ENCODE measurements at regions not wholly inside any gene's neighbourhood (a gene's known extent, or its start where the extent isn't known, plus 50 kb on each side); places are given as distances from the start of the nearest gene placed in this dataset.

DNA sequence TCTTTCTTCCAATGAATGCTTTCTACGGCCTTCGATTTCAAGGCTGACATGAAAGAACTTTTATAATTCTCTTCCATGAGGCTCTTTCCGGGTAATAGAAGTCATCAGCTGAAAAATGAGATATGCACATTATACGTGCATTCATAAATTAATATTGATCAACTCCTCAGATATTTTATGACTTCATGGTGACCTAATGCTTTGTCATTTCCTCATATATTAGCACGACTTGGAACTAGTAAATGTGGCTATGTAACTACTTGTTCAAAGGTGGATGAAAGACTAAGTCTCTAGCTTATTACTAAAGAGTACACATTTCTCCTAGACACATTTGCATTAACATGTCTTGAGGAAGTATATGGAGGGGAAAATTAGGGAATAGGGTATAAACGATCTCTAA, 168.8 kb downstream of the HDGFL1 start:
- H3K27me3 Mint-ChIP-seq (ENCODE audit: unreplicated experiment): no peaks in the 10 kb centered on the region
- H3K36me3 Mint-ChIP-seq (ENCODE audit: unreplicated experiment): no peaks in the 10 kb centered on the region
- no peak for DNase-seq (ENCODE audit: extremely low spot score, unreplicated experiment)
- no peak overlapping the region for H3K4me3 Mint-ChIP-seq (ENCODE audit: unreplicated experiment)
- no peak for TF ChIP-seq CTCF (IDR thresholded peaks at IDR 0.05)
- H3K27ac Mint-ChIP-seq (ENCODE audit: unreplicated experiment): no peak overlapping the region
- H3K9me3 Mint-ChIP-seq (ENCODE audit: unreplicated experiment): no peaks in the 10 kb centered on the region
- peaks cover 5% of the 10 kb centered on the region for H3K4me1 Mint-ChIP-seq (ENCODE audit: unreplicated experiment)

DNA sequence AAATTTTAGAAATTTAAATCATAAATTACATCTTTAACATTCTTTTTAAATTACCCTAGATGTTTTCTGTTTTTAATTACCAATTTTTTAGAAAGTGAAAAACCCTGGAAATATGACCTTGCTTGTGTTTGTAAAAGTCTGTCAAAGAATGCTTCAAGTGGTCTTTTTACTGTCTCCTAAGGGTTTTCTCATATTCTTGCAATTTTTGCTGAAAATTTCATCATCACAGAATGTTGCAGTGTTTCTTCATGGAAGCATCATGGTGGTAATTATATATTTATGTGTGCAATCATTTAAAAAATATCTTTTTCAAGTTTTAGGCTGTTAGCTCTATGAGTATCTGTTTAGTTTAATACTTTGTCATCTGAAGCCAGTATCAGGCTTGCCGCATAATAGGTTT, 178.2 kb downstream of the HDGFL1 start:
- H3K36me3 Mint-ChIP-seq (ENCODE audit: unreplicated experiment): peaks cover 4% of the 10 kb centered on the region
- H3K27me3 Mint-ChIP-seq (ENCODE audit: unreplicated experiment): no peaks in the 10 kb centered on the region
- DNase-seq (ENCODE audit: extremely low spot score, unreplicated experiment): no peak
- H3K27ac Mint-ChIP-seq (ENCODE audit: unreplicated experiment): no peak overlapping the region
- TF ChIP-seq CTCF (IDR thresholded peaks at IDR 0.05): no peak
- no peak overlapping the region for H3K4me3 Mint-ChIP-seq (ENCODE audit: unreplicated experiment)
- H3K4me1 Mint-ChIP-seq (ENCODE audit: unreplicated experiment): peaks cover 3% of the 10 kb centered on the region
- H3K9me3 Mint-ChIP-seq (ENCODE audit: unreplicated experiment): no peaks in the 10 kb centered on the region

GRCh38 chr6:22748681-22749080, 179.3 kb downstream of the HDGFL1 start:
- no peak for DNase-seq (ENCODE audit: extremely low spot score, unreplicated experiment)
- Mint-ChIP-seq H3K36me3 (ENCODE audit: unreplicated experiment) (peaks cover 4% of the 10 kb centered on the region), H3K27me3 (ENCODE audit: unreplicated experiment) (no peaks in the 10 kb centered on the region), H3K4me3 (ENCODE audit: unreplicated experiment) (no peak overlapping the region), H3K4me1 (ENCODE audit: unreplicated experiment) (peaks cover 3% of the 10 kb centered on the region), H3K9me3 (ENCODE audit: unreplicated experiment) (no peaks in the 10 kb centered on the region), H3K27ac (ENCODE audit: unreplicated experiment) (no peak overlapping the region)
- TF ChIP-seq CTCF (IDR thresholded peaks at IDR 0.05): no peak

- H3K36me3 Mint-ChIP-seq (ENCODE audit: unreplicated experiment): peaks cover 4% of the 10 kb centered on the region
- no peak overlapping the region for H3K27ac Mint-ChIP-seq (ENCODE audit: unreplicated experiment)
- H3K27me3 Mint-ChIP-seq (ENCODE audit: unreplicated experiment): no peaks in the 10 kb centered on the region
- H3K4me3 Mint-ChIP-seq (ENCODE audit: unreplicated experiment): no peak overlapping the region
- no peak for TF ChIP-seq CTCF (IDR thresholded peaks at IDR 0.05)
- H3K9me3 Mint-ChIP-seq (ENCODE audit: unreplicated experiment): no peaks in the 10 kb centered on the region
- peaks cover 14% of the 10 kb centered on the region for H3K4me1 Mint-ChIP-seq (ENCODE audit: unreplicated experiment)
- DNase-seq (ENCODE audit: extremely low spot score, unreplicated experiment): no peak
Measured at GRCh38 chr6:22749696-22750095, 180.3 kb downstream of the HDGFL1 start.

DNA sequence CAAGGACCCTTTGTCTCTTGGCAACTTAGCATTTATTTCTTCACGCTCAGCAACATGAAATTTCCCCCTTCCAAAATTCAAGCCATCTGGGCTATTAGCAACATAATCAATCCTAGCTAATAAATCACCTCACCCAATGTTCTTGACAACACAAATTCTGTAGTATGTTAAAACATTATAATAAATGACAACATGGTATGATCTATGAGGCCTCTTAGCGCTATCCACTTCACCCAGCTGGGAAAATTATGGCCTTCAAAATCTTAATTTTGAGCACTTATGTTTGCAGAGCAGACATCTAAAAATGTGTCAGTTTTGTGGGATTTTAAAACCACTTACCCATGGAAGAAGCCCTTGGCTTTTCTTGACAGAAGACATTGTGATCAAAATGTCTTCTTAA, 181.9 kb downstream of the HDGFL1 start:
- Mint-ChIP-seq H3K9me3 (ENCODE audit: unreplicated experiment) (no peaks in the 10 kb centered on the region), H3K36me3 (ENCODE audit: unreplicated experiment) (no peaks in the 10 kb centered on the region), H3K27me3 (ENCODE audit: unreplicated experiment) (no peaks in the 10 kb centered on the region), H3K27ac (ENCODE audit: unreplicated experiment) (no peak overlapping the region), H3K4me1 (ENCODE audit: unreplicated experiment) (peaks cover 18% of the 10 kb centered on the region), H3K4me3 (ENCODE audit: unreplicated experiment) (no peak overlapping the region)
- TF ChIP-seq CTCF (IDR thresholded peaks at IDR 0.05): no peak
- no peak for DNase-seq (ENCODE audit: extremely low spot score, unreplicated experiment)

Measured in osteocyte (in vitro differentiated cells).